NOMO-1 (cell line): ENCODE measurements at regions not wholly inside any gene's neighbourhood (a gene's known extent, or its start where the extent isn't known, plus 50 kb on each side); places are given as distances from the start of the nearest gene placed in this dataset.

ENCODE experiments used
- DNase-seq, 2 experiments: peaks; one replicate each; lab custom pipeline; 2025; ENCODE audit not compliant: unreplicated experiment in 2 of 2; lab: John Stamatoyannopoulos, UW

DNA sequence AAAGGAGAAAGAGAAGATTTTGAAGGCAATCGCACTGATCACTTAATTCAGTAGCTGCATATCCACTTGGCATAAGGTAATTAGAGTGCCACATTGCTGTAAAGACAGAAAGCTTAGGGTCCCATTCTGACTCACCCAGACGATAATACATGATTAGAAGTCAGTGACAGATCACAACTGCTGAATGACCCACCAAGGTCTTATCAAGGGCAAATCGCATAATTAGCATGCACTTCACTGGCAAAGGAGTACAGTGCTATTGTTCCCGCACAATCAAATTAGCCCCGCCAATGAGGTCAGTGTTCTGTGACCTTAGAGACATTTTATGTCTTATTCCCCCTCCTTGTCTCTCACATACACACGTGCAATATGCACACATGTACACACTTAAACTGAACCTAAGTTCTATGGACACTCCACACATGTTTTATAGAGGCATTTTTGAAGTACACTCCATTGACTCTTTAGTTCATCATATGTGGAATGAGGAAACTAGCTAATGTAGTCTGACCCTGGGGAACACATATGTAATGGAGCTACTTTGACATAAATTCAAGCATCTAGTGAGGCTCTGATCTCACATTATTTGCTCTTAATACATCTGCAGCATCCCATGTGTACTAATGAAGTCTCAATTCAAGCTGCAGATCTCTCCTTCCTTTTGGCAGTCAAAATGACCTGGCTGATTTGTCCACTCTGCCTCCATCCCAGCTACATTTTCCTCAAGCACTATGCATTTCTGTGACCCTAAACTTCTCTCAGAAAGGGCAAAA is 673.8 kb upstream of the FANCL start:
- DNase-seq: no peak

DNA sequence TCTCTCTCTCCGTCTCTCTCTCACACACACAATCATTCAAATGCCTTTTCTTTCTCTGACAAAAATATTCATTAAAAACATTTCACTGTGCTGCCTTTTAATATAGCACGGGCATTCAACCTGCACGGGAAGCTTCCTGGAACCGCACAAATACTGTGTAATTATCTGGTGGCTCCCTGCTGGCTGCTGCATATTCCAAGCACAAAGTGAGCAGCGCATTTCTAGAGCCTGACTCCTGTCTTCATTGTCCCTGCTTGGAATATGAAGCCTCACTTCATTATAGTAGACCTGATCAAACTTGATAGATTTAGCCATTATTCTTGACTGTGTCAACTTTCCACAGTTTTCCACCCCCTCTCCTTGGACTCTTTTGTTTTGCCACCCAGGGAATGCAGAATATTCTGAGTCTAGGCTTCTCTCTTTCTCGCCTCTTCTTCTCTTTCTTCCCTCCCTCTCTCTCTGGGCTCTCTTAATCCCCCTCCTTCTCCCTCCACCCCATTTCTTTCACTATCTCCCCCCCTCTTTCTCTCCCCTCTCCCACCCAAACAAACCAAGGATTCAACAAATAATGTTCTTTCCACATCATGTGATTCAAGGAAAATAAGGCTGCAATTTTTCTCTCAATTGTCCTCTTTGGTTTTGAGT is 672.1 kb upstream of the FANCL start:
- DNase-seq: no peak

DNA sequence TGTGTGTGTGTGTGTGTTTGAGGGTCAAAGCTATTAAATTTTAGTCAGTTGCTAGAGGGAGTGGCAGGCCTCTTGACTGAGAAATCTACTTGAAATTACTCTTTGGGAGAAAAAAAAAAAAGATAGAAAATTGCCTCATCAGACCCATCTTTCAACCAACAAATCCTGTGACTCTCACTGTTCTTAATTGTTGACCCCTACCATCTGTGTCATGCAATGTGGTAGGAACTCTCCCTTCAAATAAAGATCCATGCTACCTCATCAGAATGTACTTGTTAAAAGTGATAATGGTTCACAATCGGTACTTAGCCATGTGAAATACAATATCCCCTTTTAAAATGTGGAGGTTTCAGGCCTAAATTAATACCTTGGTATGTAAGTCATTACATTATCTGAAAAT is 670.8 kb upstream of the FANCL start:
- DNase-seq: no peak

DNA sequence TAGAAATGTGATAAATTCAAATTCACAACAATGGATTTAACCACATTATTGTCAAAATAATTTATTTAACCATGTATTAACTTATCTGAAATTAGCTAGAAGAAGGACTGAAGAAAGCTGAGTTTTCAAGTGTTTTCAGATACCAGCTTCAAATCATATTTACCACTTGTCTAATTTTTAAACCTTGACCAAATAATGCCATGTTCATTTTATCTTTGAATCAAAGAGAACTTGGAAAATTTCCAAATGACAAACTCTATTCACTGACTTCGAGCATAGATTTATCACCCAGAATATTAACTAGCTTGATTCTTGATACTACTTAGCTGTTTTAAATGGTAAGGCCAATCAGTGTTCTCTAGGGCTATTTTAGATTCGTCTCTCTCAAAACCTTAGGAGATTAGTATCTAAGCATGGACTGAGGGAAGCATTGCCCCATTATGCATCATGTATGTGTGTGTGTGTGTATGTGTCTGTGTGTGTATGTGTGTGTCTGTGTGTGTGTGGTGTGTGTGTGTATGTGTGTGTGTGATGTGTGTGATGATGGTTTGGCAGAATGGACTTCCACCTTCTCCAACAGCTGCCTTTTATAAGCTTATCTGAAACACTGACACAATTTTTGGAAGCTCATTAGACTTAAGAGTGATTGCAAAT is 667.5 kb upstream of the FANCL start:
- DNase-seq: no peak

DNA sequence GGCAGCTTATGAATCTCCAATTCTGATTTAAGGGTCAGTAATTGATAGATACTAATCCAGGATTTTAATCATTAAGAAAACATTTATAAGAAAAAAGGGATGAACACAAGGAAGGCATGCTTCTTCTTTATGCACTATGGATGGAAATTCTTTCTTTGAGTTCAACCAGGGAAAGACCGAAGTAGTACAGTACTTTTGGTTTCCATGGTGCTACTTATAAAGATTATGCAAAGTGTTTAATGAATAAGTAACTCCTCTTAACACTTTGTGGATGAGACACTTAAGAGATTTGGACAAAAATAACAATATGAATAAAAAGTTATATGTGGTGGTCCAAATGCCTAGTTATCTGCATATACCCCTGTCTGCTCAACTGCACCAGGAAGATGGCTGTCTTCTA is 666.5 kb upstream of the FANCL start:
- no peak for DNase-seq

DNA sequence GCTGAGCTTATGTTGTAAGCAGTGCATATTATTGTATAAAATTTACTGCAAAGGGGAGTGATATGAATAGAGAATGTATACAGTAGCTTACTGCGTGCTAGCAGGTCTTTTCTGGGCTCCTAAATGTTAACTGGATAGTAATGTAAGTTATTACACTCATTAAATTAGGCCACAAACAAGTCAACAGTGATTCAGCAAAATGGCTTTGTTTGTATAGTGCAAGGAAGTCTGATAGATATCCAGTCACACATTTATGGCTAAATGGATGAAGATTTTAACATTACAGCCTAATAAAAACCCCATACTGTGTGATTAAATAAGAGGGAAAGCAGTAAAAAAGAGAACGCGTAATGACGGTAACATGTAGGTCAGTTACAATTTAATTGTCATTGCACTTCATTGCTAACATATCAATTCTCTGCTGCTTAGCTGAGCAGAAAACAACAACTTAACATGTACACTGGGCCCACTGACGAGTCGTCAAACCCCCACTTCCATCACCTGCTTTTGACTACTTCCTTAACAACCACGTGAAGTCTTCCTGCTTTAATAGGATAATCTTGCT is 665.0 kb upstream of the FANCL start:
- no peak for DNase-seq

DNA sequence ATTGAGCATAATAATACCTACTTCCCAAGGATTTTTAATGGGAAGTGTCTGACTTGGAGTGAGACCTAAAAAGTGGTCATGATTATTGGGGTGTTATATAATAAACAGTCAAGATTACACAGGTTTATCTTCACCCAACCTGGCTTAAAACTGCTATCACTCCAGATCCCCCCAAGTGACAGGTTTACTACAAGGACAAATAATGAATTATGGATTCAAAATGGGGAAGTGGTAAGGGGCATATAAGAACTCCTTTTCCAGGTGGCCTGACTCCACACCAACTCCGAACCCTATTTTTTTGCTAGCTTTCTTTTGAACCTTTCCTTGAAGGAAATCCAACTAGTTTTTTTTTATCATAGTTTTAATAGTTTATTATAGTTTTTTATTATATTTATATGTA is 663.0 kb upstream of the FANCL start:
- DNase-seq: peak in 1 of 2 experiments; percentile 4

DNA sequence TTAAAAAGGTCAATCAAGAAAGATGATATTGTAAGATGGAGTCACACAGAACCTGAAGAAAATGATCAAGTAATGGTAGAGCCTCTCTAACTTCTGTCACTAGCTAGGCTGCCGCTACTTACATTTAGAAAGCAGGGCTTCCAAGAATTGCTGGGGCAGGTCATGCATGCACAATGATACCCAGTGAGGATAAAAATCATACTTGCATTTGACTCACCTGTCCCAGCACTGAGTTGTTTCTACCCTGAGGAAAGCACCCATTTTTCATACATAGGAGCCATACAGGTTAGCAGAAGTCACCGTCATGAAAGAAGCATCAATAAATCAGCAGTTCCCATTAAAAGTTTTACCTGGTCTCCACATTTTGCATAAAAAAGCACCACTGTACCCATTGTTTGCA is 662.3 kb upstream of the FANCL start:
- no peak for DNase-seq

DNA sequence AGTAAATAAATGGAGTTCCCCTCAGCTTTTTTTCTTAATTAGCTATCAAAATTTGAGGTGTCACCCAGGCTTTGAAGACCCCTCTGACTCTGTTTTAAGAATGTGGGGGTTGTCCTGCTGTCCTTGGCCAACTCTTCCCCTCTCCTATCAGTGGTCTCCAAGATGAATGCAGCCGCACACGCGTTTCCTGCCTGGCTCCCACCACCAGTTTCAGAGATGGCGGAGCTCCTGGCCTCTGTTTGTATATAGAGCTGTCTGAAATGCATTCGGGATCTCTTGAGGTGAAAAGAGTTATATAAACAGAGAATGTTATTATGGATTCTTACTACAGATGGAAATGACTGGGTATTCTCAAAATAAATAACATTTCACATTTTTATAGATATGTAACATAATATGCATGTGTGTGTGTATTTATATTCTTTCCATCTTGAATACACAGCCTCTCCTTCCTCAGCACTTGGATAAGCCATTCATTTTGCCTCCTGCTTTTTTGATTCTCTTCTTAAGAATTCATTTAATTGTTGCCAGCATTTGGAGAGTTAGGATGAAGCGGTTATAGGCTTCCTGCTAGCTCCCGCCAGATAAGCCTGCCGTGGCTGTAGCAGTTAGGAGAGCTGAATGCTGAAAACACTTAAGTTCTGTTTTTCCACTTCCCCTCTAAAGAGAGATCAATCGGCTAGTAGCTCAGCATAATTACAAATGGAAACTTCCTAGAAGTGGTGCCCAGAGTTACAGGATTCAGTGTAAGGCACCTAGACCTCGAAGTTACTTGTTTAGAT is 659.3 kb upstream of the FANCL start:
- no peak for DNase-seq

DNA sequence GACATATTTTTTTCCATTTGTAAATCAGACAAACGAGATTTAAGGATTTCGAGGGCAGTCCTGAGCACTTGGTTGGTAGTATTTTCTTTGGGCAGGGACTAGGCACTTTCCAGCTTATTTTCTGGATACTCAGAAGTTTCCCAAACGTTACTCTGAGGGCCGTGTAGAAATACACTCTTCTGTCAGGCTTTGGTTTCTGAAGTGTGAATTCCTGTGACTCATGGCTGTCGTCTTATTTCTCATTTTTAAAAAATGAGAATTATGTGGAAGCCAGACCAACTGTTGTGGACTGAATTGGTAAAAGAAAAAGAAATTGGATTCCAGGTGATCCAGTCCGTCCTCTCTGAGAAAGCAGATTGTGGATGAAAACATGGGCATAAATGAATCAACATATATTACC is 658.6 kb upstream of the FANCL start:
- DNase-seq: no peak

DNA sequence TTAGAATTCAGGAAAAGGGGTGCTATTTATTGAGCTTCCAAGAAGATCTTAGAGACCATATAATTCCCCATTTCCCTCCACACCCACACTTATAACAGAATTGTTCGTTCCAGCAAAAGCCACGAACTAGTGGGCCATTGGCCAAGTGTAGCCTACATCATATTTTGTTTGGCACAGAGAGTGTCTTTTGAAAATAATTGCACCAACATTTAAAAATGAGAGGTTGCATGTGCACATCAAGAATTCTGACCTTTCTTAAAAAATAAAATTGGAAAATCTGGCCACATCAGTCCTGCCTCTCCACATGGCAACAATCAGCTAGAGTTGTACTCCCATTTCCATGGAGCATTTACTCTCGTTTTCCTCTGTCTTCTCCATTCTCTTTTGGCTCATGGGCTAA is 655.5 kb upstream of the FANCL start:
- DNase-seq: no peak

DNA sequence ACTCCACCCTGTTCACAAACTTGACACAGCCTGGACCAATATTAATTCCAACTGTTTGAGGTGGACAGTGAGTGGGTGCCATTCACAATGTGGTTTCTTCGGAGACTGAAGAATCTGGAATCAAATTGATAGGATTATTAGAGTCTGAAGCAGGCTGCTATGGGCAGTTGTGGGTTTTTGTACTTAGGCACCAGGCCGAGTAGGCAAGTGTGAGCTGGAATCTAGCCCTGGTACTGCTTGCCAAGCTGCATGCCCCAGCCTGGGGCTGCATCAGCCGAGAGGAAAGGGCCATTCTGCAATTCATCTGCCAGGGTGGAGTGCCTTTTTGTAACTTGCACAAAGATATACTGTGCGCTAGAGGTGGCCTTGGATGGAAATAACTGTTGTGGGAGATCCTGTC is 654.7 kb upstream of the FANCL start:
- DNase-seq: no peak

DNA sequence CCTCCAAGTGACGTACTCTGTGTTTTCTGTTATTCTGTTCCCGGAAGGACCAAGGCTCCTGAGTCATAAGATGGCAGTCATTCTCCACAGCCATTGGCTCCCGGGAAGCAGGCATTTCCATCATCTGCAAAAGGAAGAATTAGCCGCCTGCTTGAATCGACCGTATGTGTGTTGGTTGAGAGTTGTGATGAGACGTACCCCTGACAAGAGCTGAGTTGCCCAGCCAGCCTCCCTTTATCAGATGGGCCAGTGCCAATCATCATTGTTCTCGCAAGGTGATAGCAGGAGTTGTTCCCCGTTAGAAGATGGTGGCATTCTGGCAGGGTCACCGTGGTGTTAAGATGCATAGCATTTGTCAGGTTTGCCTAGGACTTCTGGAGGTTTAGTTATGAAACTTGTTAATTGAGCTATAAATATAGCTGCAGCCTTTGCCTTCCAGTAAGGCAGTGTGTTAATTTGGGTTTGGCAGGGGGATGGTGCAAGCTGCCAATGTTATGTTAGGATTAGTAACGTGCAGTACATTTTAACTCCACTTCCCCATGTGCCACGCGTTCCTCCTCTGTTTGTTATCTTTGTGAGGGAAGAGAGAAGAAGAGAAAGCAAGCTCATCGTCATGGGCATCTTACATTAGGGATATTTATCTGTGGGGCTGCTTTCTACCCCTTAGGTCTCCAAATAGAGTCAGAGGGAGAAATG is 652.7 kb upstream of the FANCL start:
- DNase-seq: no peak

DNA sequence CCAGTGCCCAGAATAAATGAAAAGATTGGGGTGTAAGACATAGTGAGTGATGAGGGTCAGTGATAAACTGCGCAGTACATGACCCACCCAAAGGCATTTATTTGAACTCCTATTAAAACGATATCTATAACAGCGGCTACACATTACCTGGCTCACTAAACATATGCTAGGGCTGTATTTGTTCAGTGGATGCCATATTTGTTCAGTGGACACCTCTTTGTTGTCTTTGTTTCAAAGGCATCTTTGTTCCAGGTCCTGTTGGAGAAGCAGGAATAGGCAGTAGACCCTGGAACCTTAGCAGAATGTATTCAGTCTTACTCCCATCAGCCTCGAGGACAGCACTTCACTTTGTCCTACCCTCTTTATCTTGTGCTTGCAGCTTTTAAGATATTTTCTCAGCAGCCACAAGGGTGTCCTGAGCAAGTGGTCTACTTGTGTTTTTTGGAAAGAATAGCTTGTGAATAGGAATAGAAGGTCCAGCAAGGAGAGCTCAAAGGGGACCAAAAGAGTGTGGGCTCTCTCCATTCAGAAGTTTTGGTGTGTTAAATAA is 650.8 kb upstream of the FANCL start:
- no peak for DNase-seq

DNA sequence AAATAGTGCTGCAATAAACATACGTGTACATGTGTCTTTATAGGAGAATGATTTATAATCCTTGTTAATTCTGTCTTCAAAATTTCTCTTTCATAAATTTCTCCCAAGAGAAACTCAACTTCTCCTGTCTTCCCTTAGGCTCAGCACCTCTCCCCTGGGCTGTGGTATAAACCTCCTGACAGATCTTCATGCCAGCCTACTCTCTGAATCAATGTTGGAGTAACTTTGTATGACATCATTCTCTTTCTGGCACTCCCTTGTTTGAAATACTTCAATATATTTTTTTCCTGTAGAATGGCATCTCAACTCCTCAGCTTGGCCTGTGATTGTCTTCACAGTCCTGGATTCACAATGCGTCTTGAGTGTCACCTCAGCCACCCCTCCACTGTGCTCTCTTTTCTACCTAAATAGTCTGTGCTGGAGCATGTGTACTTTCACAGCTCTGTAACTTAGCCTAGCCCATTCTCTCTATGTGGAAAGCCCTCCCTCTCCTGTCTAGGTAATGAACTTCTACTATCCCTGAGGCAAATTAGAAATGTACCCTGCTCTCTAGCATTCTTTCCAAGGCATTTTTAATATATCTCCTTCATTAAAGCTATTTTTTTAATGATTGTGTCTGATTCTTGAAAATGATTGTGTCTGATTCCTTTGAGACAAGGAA is 649.9 kb upstream of the FANCL start:
- no peak for DNase-seq

DNA sequence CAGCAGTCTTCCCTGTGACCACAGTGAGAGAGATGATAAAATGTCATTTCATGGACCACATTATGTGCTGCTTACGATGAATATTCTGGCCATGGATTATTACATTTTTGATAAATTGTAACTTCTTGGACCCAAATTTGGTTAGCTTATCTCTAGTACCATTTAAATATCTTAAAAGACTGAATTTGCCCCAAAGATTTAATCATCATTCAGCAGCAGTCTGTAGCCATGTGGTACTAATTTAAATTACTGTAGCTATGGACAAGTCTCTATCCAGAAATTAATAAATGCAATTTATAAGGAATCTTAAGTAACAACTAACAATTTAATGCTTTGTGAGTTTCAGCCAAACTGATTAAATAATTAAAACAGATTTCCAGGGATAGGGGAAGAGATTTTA is 644.9 kb upstream of the FANCL start:
- no peak for DNase-seq

DNA sequence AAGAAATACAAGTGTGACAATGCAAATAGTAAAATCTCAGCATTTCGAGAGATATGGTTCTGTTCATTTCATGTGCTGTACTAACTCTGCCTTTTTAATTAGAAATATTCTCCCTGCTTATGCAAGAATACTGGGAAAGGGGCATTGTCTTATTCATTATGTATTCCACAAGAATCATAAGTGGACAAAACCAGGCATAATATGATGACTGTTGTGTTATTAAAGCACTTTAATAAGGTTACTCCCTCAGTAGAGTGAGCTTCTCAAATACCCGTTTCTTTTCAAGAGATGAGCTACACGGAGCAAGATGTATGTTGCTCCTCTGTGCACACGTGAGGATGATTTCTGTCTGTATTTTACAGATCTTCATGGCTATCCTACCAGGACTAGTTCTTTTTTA is 638.7 kb upstream of the FANCL start:
- DNase-seq: no peak

DNA sequence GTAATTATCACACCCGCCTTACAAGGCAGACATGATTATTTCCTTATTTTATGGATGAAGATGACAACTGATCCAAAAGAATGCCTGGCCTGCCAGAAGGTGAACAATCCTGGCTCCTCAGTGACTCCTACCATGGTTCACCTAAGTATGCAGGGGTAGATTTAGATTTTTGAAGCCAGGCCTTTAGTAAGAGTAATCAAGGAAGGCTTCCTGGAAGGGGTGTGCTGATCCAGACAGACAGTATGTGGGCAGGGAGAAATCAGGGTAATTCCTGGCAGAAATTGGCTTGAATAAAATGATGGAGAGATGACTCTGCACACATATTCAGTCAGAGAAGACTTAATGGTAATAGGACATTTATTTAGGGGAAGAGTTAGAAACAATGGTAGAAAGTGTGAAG is 637.7 kb upstream of the FANCL start:
- DNase-seq: no peak

DNA sequence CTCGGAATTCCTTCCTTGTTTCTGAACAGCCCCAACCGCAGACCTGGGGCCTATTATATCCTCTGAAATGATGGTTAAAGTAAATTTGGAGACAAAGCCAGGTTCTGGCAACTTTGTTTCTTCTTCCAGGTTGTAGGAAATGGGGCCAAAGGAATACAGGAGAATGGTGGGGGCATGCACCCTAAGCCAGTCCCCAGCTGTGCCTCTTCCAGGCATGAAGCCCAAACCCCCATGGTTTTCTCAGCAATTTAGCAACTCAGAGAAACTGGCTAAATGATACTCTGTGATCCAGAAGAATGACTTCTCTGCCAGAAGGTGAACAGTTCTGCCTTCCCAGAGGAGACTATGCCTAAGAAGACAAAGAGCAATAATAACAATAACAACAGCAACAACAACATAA is 635.0 kb upstream of the FANCL start:
- no peak for DNase-seq

DNA sequence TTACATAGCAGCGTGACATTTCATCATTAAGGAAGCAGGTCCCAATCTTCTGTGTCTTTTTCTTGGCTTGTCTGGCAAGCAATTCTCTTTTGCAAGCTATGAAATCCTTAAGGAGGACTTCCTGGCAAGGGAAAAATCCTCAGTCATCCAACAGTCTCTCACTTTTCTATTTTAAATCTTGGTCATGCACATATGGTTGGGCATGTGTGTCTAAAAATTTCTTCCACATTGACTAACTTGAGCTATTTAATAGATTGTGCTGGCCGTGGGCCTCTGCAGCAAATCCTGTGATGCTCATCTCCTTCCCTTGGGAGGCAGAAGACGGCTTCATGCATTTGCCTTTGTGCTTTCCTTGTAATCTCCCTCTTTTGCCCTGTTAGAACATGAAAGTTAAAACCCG is 634.3 kb upstream of the FANCL start:
- no peak for DNase-seq
